GM19023 (cell line): ENCODE measurements at regions not wholly inside any gene's neighbourhood (a gene's known extent, or its start where the extent isn't known, plus 50 kb on each side); places are given as distances from the start of the nearest gene placed in this dataset.

Experiments used
- ATAC-seq: cut with Tn5 transposase; IDR thresholded peaks from one replicate; pipeline ENCODE4 v1.9.1; 2021; ENCODE audit warnings: mild to moderate bottlenecking, moderate library complexity; ENCODE audit not compliant: unreplicated experiment

DNA sequence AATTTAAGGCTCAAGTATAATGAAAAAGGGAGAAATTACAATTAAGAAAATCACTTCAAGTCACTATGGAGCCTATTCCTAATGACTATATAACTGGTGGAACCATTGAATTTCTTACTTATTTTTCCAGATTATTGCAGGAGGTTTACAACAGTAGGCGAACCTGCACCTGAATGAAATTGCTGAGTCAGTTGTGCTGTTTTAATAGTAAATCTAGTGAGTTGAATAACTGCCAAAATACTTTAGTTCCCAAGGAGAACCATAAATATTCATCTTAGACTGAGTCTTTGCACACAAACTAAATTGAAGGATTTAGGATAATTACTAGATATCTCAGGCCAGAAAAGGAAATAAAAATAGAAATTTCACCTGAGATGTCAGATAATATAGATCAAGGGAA is 1052.8 kb downstream of the NAALADL2 start:
- ATAC-seq = no peak

DNA sequence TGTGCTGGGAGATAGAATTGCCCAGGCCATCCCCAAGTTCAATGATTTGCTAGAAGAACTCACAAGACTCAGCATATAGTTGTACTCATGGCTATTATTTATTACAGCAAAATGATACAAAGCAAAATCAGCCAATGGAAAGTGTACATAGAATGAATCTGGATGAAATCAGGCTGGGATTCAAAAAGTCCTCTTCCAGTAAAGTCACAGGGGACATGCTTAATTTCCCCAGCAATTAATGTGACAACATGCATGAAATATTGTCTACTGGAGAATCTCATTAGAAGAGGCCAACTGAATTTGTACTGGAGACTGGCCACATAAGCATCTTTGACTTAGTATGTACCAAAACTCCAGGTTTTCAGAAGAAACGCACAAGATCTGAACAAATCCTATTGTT is 1043.1 kb downstream of the NAALADL2 start:
- no peak for ATAC-seq

DNA sequence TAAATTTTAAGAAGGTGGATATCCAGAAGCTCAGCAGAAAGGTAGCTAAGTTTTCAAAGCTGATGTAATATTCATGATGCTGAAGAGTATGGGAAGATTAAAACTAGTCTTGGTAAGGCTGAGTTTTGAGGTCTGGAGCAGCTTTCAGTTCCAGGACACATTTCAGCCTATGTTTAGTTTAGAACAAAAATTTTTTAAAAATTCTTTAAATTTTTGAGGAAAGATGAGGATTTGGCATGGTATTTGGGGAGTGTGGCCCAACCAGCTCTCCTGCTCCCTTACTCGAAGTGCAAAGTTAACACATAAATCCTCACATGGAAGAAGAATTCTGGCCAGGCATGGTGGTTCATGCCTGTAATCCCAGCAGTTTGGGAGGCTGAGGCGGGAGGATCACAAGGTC is 1039.1 kb downstream of the NAALADL2 start:
- no peak for ATAC-seq

DNA sequence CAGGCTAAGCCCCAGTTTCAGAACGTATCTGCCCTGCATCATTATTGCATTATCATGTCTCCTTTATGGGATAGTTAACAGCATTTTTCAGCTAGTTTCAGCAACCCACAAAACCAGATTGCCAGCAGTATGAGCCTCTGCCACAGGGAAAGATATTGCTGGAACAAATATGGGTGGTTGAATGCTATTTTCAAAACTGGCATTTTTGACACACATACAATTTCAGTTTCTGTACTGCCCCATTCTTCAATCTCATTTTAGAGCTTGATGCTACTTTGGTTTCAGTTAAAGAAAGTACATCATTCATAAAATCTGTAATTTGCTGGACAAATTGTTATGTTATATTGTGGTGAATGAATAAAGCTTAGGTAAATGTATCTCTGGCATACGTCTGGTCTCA is 1037.5 kb downstream of the NAALADL2 start:
- ATAC-seq = no peak

DNA sequence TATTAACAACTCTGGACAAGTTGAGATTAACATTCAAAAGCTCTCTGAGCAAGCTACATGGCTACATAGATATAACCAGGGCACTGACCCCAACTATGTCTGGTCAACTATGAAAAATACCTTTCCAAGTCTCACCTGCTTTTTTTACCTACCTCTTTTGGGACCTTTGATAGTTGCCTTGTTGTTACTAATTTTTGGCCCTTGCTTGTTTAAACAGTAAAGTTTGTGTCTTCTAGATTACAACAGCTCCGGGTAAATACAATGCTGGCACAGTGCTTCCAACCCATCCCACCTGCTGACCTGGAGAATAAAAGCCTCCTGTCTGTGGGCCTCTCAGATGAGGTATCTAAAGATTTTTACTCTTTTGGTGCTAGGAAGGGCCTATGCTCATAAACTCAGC is 1036.6 kb downstream of the NAALADL2 start:
- ATAC-seq = no peak

DNA sequence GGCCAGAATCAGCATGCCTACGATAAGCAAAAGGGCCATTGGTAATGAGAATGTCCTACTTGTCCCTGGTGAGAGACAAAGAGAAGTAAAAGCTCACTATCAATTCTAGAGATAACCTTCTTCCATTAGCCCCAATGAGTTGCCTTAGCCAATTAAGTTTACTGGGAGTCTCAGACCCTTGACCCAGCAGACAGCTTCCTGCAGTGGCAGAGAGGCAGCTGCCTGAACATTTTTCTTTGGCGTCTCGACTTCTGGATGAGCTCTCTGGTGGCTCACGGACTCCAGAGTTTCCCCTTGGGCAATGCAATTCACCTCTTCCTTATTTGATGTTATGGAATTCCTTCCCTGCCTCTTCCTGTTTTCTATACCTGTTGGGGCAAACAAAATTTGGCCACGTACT is 1034.4 kb downstream of the NAALADL2 start:
- no peak for ATAC-seq

DNA sequence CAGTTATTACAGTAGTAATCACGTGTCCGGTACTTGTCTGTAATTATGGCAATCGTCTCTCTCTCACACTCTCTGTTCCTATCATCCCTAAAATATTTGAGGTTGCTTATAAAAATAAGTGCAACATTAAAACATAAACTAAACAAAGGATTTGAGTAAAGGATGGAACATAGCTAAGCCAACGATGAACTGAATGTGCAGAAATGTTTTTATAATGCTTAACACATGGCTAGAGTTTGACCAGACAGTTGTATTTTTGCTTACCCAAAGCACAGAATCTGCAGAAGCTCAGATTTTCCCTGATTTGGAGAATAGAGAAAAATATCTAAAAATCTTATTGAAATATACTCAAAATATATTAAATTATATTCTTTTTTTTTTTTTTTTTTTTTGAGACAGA is 1030.9 kb downstream of the NAALADL2 start:
- ATAC-seq = no peak

GRCh38 chr3:175885231-175885766 is 1026.2 kb downstream of the NAALADL2 start:
- ATAC-seq = no peak

DNA sequence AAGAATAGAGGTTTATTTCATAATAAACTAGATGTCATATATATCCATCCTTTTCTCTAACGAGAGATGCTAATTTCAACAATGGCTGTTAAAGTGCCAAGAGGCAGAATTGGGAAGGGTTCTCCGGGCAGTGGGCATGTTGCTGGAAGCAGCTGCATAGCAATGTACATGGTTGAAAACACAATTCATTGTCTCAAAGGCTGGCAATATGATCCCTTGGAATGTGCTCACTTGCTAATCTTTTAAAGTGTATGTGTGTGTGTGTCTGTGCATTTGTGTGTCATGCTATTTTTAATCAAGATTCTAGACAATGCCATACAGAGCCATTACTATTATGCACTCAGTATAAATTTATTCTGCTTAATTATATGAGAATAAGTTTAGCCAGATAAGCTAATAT is 1020.3 kb downstream of the NAALADL2 start:
- no peak for ATAC-seq

DNA sequence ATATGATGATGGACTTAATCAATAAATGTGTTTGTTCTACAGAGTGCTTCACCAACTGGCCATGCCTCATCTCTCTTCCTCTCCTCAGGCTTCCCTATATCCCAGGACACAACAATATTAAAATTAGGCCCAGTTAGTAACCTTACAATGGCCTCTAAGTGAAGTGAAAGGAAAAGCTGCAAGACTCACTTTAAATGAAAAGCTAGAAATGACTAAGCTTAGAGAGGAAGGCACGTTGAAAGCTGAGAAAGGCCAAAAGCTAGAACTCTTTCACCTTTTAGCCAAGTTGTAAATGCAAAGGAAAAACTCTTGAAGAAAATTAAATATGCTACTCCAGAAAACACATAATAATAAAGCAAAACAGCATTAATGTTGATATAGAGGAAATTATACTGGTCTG is 1010.3 kb downstream of the NAALADL2 start:
- no peak for ATAC-seq

- ATAC-seq = no peak
Observed at GRCh38 chr3:175868626-175869025, 1009.5 kb downstream of the NAALADL2 start.

GRCh38 chr3:175865724-175866123 is 1006.6 kb downstream of the NAALADL2 start:
- ATAC-seq = no peak

DNA sequence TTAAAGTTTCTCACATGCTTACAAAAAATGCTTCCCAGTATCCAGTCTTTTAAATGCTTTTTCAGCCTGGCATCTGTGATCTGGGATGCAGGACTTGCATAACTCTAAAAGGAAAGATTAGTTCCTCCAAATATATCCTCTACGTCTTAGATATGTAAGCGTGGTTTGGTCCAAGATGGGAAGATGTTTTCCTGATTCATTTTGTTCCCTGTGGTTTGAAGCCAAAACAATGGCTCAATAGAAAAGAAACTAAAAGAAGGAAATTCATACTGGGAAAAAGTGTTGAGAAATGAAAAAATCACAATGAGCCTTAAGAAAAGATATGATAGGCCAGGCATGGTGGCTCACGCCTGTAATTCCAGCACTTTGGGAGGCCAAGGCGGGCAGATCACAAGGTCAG is 1002.8 kb downstream of the NAALADL2 start:
- ATAC-seq = no peak
